Fibroblast of villous mesenchyme (primary cell): ENCODE measurements at regions not wholly inside any gene's neighbourhood (a gene's known extent, or its start where the extent isn't known, plus 50 kb on each side); places are given as distances from the start of the nearest gene placed in this dataset.
A peak's percentile ranks its signal among the peaks of the same experiment; 100 is the strongest.

Experiments used
- DNase-seq: peaks from one replicate; pipeline ENCODE4 v3.0.0-alpha.2; 2010; ENCODE audit warnings: low read depth
- H3K4me3 ChIP-seq: 2 replicates; pipeline ENCODE4 v1.5.1; 2011; ENCODE audit warnings: low read depth, mild to moderate bottlenecking, low read length
- TF ChIP-seq, protein P1 (sequence below): IDR thresholded peaks from 2 replicates; pipeline ENCODE4 v1.5.1; 2012; ENCODE audit warnings: low read depth, mild to moderate bottlenecking, low read length; ENCODE audit not compliant: insufficient read depth

DNA sequence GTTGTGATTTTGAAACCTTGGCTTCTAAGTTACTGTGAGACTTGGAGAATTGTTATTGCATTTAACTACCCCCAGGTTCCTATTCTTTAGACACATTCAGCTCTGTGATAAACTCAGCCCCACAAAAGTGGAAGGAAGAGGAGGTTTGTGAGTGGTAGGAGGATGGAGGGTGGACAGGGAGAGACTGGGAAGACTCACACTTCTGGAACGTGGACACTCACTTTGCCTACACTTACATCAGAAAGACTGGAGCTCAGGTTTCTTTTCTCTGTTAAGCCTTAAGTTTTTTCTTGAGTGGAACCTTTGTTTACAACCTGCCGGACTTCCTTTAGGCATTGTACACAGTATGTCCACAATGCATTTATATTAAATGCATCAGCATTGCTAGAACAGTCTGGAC lies 99.0 kb downstream of the AREG start:
- TF ChIP-seq, protein P1, sequence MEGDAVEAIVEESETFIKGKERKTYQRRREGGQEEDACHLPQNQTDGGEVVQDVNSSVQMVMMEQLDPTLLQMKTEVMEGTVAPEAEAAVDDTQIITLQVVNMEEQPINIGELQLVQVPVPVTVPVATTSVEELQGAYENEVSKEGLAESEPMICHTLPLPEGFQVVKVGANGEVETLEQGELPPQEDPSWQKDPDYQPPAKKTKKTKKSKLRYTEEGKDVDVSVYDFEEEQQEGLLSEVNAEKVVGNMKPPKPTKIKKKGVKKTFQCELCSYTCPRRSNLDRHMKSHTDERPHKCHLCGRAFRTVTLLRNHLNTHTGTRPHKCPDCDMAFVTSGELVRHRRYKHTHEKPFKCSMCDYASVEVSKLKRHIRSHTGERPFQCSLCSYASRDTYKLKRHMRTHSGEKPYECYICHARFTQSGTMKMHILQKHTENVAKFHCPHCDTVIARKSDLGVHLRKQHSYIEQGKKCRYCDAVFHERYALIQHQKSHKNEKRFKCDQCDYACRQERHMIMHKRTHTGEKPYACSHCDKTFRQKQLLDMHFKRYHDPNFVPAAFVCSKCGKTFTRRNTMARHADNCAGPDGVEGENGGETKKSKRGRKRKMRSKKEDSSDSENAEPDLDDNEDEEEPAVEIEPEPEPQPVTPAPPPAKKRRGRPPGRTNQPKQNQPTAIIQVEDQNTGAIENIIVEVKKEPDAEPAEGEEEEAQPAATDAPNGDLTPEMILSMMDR = no peak
- DNase-seq = peak; percentile 48
- no peak overlapping the region for H3K4me3 ChIP-seq

DNA sequence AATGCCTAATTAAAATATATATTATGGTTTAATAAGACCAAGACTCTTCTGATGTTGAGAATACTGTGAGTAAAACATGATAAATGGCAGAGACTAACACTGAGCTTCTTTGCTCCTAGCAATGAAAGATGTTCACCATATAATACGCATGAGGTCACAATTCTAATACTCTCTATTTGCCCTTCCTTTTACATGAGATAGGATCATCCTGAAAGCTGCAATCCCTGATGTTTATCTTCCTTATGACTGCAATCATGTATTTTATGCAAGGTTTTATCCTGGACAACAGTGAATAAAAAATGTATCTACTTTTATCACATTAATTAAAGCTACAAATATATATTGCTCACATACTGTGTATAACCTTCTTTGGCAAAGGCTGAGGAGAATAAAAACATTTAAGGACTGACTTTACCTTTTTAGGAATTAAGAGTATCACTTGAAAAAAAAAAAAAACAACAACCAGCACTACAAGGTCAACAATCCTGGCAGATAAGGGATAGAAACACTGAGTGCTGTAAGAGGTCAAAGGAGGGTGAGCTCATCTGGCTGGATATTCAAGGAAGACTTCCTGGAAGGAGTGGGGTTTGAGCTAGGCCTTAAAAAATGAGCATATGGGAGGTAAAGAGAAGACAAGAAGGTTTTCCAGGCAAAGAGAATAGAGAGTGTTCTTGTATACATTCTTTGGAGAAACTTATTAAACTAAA lies 99.9 kb downstream of the AREG start:
- DNase-seq = peak; percentile 22
- TF ChIP-seq, protein P1 = no peak
- no peak overlapping the region for H3K4me3 ChIP-seq

DNA sequence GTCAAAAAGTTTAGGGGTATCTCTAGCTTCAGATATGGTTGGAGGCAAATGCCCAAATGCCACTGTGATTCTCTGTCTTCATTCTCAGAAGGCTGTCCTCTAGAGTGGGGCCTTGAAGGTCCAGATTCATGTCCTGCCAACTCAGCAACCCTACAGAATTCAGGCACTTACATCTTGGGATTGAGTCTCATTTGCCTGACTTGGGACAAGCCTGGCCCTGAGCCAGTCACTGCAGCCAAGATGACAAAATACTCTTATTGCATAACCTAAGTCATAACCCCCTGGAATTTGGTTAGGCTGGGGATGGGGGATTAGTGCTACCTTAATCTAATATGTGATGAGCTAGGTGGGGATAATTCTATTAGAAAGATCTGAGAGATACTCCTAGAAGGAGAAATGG lies 100.5 kb downstream of the AREG start:
- DNase-seq = peak; percentile 31

DNA sequence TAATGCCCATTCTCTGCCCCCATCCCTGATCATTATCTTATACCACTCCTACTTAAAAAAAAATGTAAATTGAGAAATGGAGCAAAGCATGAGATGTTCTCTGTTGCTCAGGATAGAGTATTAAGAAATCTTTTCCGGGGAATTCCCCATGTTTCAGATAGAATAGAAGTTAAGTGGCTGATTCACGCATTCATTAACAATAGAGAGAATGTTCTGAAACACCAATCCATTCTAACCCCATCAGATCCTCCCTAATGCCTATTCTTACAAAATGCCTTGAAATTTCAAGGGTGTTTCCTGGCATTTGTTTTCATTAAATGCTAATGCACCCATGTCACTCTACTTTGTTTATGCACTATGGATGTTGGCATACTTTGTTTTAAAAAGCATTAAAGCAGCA lies 101.1 kb downstream of the AREG start:
- peak; percentile 37 for DNase-seq
- TF ChIP-seq, protein P1 = no peak
- no peak overlapping the region for H3K4me3 ChIP-seq

More for the DNA sequence above, 100.5 kb downstream of the AREG start:
- TF ChIP-seq, protein P1 = no peak
- H3K4me3 ChIP-seq = no peak overlapping the region

DNA sequence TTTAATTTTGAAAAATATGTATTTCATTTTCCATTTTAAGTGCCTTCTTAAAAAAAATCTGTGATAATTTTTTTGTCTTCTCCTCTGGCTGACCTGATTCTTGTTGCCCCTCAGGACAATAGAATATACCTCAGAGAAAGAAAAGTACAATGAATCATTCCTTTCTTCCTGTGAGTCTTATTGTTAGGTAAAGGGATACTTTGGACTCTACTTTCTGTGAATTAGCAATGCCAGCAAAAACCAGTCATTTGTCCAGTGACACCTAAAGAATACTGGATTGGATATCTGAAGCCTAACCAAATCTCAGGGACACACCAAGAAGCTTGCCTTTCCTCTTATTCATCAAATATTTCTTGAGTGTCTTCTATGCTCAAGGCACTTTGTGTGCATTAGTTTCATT lies 102.1 kb downstream of the AREG start:
- no peak for DNase-seq
- no peak overlapping the region for H3K4me3 ChIP-seq
- TF ChIP-seq, protein P1 = no peak

DNA sequence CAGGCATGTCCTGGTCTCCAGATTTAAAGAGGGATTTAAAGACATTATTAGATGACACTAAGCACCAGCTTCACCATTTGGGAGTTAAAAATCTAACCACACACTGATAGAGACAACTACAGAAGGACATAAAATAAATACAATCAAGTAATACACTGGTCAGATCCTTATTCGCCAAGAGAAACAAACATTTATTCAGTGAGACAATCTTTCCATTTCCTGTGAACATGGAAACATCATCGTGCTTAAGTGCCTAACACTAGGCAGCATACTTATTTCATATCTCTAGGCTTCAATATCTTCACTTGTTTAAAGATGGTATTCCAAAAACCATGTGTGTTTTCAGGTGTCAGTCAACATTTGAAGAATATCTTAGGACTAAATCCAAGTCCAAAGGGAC lies 103.6 kb downstream of the AREG start:
- TF ChIP-seq, protein P1 = no peak
- no peak overlapping the region for H3K4me3 ChIP-seq
- no peak for DNase-seq

DNA sequence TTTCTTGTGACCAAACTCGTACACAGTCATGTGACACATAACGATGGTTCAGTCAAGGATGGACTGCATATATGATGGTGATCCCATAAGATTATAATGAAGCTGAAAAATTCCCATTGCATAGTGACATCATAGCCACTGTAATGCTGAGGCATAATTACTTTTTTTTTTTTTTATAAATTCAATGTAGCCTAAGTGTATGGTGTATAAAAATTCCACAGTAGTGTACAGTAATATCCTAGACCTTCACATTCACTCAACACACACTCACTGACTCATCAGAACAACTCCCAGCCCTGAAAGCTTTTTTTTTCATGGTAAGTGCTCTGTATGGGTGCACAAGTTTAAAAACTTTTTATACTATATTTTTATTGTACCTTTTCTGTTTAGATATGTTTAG lies 105.0 kb downstream of the AREG start:
- no peak overlapping the region for H3K4me3 ChIP-seq
- no peak for DNase-seq
- TF ChIP-seq, protein P1 = no peak
